IPS DF 6.9 (cell line): ENCODE measurements at regions not wholly inside any gene's neighbourhood (a gene's known extent, or its start where the extent isn't known, plus 50 kb on each side); places are given as distances from the start of the nearest gene placed in this dataset.

Experiments
- DNase-seq: peaks from one replicate; pipeline ENCODE4 v3.0.0-alpha.2; 2013; ENCODE audit warnings: low read depth, low spot score
- H3K27ac ChIP-seq: one replicate; pipeline ENCODE4 v1.5.1; 2013; ENCODE audit warnings: low read length, control low read depth
- H3K27me3 ChIP-seq: 2 replicates; pipeline ENCODE4 v1.6.1; 2013; ENCODE audit warnings: mild to moderate bottlenecking, low read length; ENCODE audit not compliant: control insufficient read depth, insufficient read depth
- H3K36me3 ChIP-seq: 2 replicates; pipeline ENCODE4 v1.6.1; 2013; ENCODE audit warnings: low read length; ENCODE audit not compliant: control insufficient read depth, insufficient read depth
- H3K4me1 ChIP-seq: 2 replicates; pipeline ENCODE4 v1.6.1; 2013; ENCODE audit warnings: low read length; ENCODE audit not compliant: control insufficient read depth, insufficient read depth
- H3K4me3 ChIP-seq: 2 replicates; pipeline ENCODE4 v1.5.1; 2013; ENCODE audit warnings: mild to moderate bottlenecking, low read length
- H3K9me3 ChIP-seq: 2 replicates; pipeline ENCODE4 v1.6.1; 2013; ENCODE audit warnings: low read length, inconsistent platforms; ENCODE audit not compliant: control insufficient read depth, insufficient read depth
- WGBS: extraction: QIAGEN DNeasy Blood & Tissue Kit; methylation state at CpG from one replicate; pipeline ENCODE4 v1.1.7; 2013; ENCODE audit warnings: mixed read lengths, missing lambda C conversion rate; ENCODE audit not compliant: insufficient read length, insufficient coverage; 5-methylcytosine and 5-hydroxymethylcytosine counted together

- Histone ChIP-seq H3K4me1 (no peaks in the 10 kb centered on the region), H3K27ac (no peak overlapping the region), H3K27me3 (no peaks in the 10 kb centered on the region), H3K36me3 (no peaks in the 10 kb centered on the region), H3K4me3 (no peak overlapping the region), H3K9me3 (no peaks in the 10 kb centered on the region)
- DNase-seq: no peak
Observed at GRCh38 chr15:100809151-100809550, 70.5 kb upstream of the ALDH1A3 start.

- H3K4me1 ChIP-seq: no peaks in the 10 kb centered on the region
- H3K36me3 ChIP-seq: no peaks in the 10 kb centered on the region
- WGBS: no CpG with 5 or more reads among the region's 3 CpGs
- no peaks in the 10 kb centered on the region for H3K9me3 ChIP-seq
- no peak overlapping the region for H3K27ac ChIP-seq
- H3K27me3 ChIP-seq: no peaks in the 10 kb centered on the region
- H3K4me3 ChIP-seq: no peak overlapping the region
- no peak for DNase-seq
Observed at GRCh38 chr15:100809587-100809986, 70.0 kb upstream of the ALDH1A3 start.

- Histone ChIP-seq H3K4me3 (no peak overlapping the region), H3K9me3 (peaks cover 1% of the 10 kb centered on the region; the same call in 1 of the 2 replicates), H3K27ac (no peak overlapping the region), H3K36me3 (no peaks in the 10 kb centered on the region), H3K4me1 (no peaks in the 10 kb centered on the region), H3K27me3 (no peaks in the 10 kb centered on the region)
- no peak for DNase-seq
- no CpG with 5 or more reads among the region's 2 CpGs for WGBS
Observed at GRCh38 chr15:100810229-100810628, 69.4 kb upstream of the ALDH1A3 start.

- no peaks in the 10 kb centered on the region for H3K4me1 ChIP-seq
- no peaks in the 10 kb centered on the region for H3K36me3 ChIP-seq
- no peaks in the 10 kb centered on the region for H3K27me3 ChIP-seq
- H3K27ac ChIP-seq: no peak overlapping the region
- DNase-seq: no peak
- H3K4me3 ChIP-seq: no peak overlapping the region
- WGBS: no CpG with 5 or more reads among the region's 2 CpGs
- peaks cover 1% of the 10 kb centered on the region; the same call in 1 of the 2 replicates for H3K9me3 ChIP-seq
Observed at GRCh38 chr15:100810831-100811230, 68.8 kb upstream of the ALDH1A3 start.

GRCh38 chr15:100812802-100813201, 66.8 kb upstream of the ALDH1A3 start:
- Histone ChIP-seq H3K27me3 (no peaks in the 10 kb centered on the region), H3K9me3 (peaks cover 1% of the 10 kb centered on the region), H3K36me3 (no peaks in the 10 kb centered on the region), H3K4me1 (no peaks in the 10 kb centered on the region), H3K4me3 (no peak overlapping the region), H3K27ac (no peak overlapping the region)
- no CpG with 5 or more reads among the region's 2 CpGs for WGBS
- DNase-seq: no peak

- H3K4me1 ChIP-seq: no peaks in the 10 kb centered on the region
- WGBS: no CpG with 5 or more reads among the region's 3 CpGs
- H3K4me3 ChIP-seq: no peak overlapping the region
- H3K9me3 ChIP-seq: peaks cover 1% of the 10 kb centered on the region
- H3K36me3 ChIP-seq: no peaks in the 10 kb centered on the region
- no peak overlapping the region for H3K27ac ChIP-seq
- no peak for DNase-seq
- H3K27me3 ChIP-seq: no peaks in the 10 kb centered on the region
Observed at GRCh38 chr15:100818927-100819326, 60.7 kb upstream of the ALDH1A3 start.

GRCh38 chr15:100820528-100820927, 59.1 kb upstream of the ALDH1A3 start:
- no CpG with 5 or more reads among the region's 4 CpGs for WGBS
- H3K27me3 ChIP-seq: no peaks in the 10 kb centered on the region

GRCh38 chr15:100821327-100821726, 58.3 kb upstream of the ALDH1A3 start:
- DNase-seq: no peak
- no peaks in the 10 kb centered on the region for H3K4me1 ChIP-seq
- H3K4me3 ChIP-seq: no peak overlapping the region
- no peaks in the 10 kb centered on the region for H3K36me3 ChIP-seq
- no peak overlapping the region for H3K27ac ChIP-seq
- H3K27me3 ChIP-seq: no peaks in the 10 kb centered on the region
- H3K9me3 ChIP-seq: no peaks in the 10 kb centered on the region; the same call in 1 of the 2 replicates

More at GRCh38 chr15:100820528-100820927, 59.1 kb upstream of the ALDH1A3 start:
- Histone ChIP-seq H3K27ac (no peak overlapping the region), H3K36me3 (no peaks in the 10 kb centered on the region), H3K4me3 (no peak overlapping the region), H3K9me3 (no peaks in the 10 kb centered on the region; the same call in 1 of the 2 replicates), H3K4me1 (no peaks in the 10 kb centered on the region)
- DNase-seq: no peak

- DNase-seq: no peak
- no peaks in the 10 kb centered on the region for H3K4me1 ChIP-seq
- no peaks in the 10 kb centered on the region for H3K36me3 ChIP-seq
- no CpG with 5 or more reads among the region's 5 CpGs for WGBS
- H3K9me3 ChIP-seq: no peaks in the 10 kb centered on the region
- no peak overlapping the region for H3K4me3 ChIP-seq
- no peak overlapping the region for H3K27ac ChIP-seq
- no peaks in the 10 kb centered on the region for H3K27me3 ChIP-seq
Observed at GRCh38 chr15:100824211-100824610, 55.4 kb upstream of the ALDH1A3 start.

GRCh38 chr15:100829457-100829856, 50.2 kb upstream of the ALDH1A3 start:
- Histone ChIP-seq H3K4me1 (no peaks in the 10 kb centered on the region), H3K9me3 (no peaks in the 10 kb centered on the region), H3K27me3 (no peaks in the 10 kb centered on the region), H3K36me3 (no peaks in the 10 kb centered on the region), H3K4me3 (no peak overlapping the region), H3K27ac (no peak overlapping the region)
- no peak for DNase-seq
- WGBS: no CpG with 5 or more reads among the region's 1 CpG
